SH-SY5Y (cell line): ENCODE measurements at regions not wholly inside any gene's neighbourhood (a gene's known extent, or its start where the extent isn't known, plus 50 kb on each side); places are given as distances from the start of the nearest gene placed in this dataset.

Source experiments
- GATA2 ChIP-seq: IDR thresholded peaks from 2 replicates; pipeline ENCODE4 v1.6.1; 2011; ENCODE audit warnings: mild to moderate bottlenecking, low read depth, low read length
- GATA3 ChIP-seq: IDR thresholded peaks from 2 replicates; pipeline ENCODE4 v1.6.1; 2011; ENCODE audit warnings: low read depth, mild to moderate bottlenecking, low read length, moderate library complexity

- TF ChIP-seq GATA2, result no peak
- no peak for TF ChIP-seq GATA3
Measured at GRCh38 chr5:96517295-96517694, 84.2 kb upstream of the PCSK1 start.
